Stimulated activated CD8-positive, alpha-beta memory T cell treated with anti-CD3 and anti-CD28 coated beads, Interleukin-7, amount 100 ng/mL, for 1 hour (primary cell): ENCODE measurements at regions not wholly inside any gene's neighbourhood (a gene's known extent, or its start where the extent isn't known, plus 50 kb on each side); places are given as distances from the start of the nearest gene placed in this dataset.
"Not testable (repeated sequence)": the region's sequence is repeated elsewhere in the genome, so short reads cannot be mapped to it uniquely, and the experiment has no call there.

Experiments used
- DNase-seq, 2 donors: peaks; one replicate each; pipeline ENCODE4 v3.0.0-alpha.2; 2020; ENCODE audit warnings: low read depth in 2 of 2

GRCh38 chr12:90504806-90505205, 450.2 kb downstream of the CCER1 start:
- no peak for DNase-seq

GRCh38 chr12:90502070-90502469, 452.9 kb downstream of the CCER1 start:
- DNase-seq: no peak

- no peak for DNase-seq
Measured at GRCh38 chr12:90501412-90501811, 453.6 kb downstream of the CCER1 start.

GRCh38 chr12:90499795-90500194, 455.2 kb downstream of the CCER1 start:
- DNase-seq: no peak

- DNase-seq: no peak
Measured at GRCh38 chr12:90497923-90498545, 456.9 kb downstream of the CCER1 start.

GRCh38 chr12:90490355-90490754, 464.6 kb downstream of the CCER1 start:
- no peak for DNase-seq

GRCh38 chr12:90489141-90489540, 465.8 kb downstream of the CCER1 start:
- DNase-seq: no peak

GRCh38 chr12:90485560-90485959, 469.4 kb downstream of the CCER1 start:
- no peak for DNase-seq

GRCh38 chr12:90484094-90484493, 470.9 kb downstream of the CCER1 start:
- DNase-seq: no peak

- DNase-seq: no peak
Measured at GRCh38 chr12:90481748-90482147, 473.2 kb downstream of the CCER1 start.

- no peak for DNase-seq
Measured at GRCh38 chr12:90479237-90479636, 475.7 kb downstream of the CCER1 start.

GRCh38 chr12:90473831-90474230, 481.1 kb downstream of the CCER1 start:
- DNase-seq: no peak

- no peak for DNase-seq
Measured at GRCh38 chr12:90460681-90461080, 494.3 kb downstream of the CCER1 start.

GRCh38 chr12:90456248-90456647, 498.7 kb downstream of the CCER1 start:
- no peak for DNase-seq

GRCh38 chr12:90455756-90456155, 499.2 kb downstream of the CCER1 start:
- DNase-seq: no peak

- no peak for DNase-seq
Measured at GRCh38 chr12:90449611-90450010, 505.4 kb downstream of the CCER1 start.

- not testable (repeated sequence) for DNase-seq
Measured at GRCh38 chr12:90443466-90443865, 511.5 kb downstream of the CCER1 start.

GRCh38 chr12:90441431-90441830, 513.5 kb downstream of the CCER1 start:
- DNase-seq: no peak

- no peak for DNase-seq
Measured at GRCh38 chr12:90428881-90429280, 526.1 kb downstream of the CCER1 start.

GRCh38 chr12:90428465-90428864, 526.5 kb downstream of the CCER1 start:
- DNase-seq: no peak

GRCh38 chr12:90423965-90424364, 531.0 kb downstream of the CCER1 start:
- no peak for DNase-seq

GRCh38 chr12:90410962-90411361, 544.0 kb downstream of the CCER1 start:
- no peak for DNase-seq

GRCh38 chr12:90407841-90408240, 547.1 kb downstream of the CCER1 start:
- DNase-seq: no peak

GRCh38 chr12:90404071-90404470, 550.9 kb downstream of the CCER1 start:
- no peak for DNase-seq
